ENCODE measurements at regions not wholly inside any gene's neighbourhood (a gene's known extent, or its start where the extent isn't known, plus 50 kb on each side); places are given as distances from the start of the nearest gene placed in this dataset.

DNA sequence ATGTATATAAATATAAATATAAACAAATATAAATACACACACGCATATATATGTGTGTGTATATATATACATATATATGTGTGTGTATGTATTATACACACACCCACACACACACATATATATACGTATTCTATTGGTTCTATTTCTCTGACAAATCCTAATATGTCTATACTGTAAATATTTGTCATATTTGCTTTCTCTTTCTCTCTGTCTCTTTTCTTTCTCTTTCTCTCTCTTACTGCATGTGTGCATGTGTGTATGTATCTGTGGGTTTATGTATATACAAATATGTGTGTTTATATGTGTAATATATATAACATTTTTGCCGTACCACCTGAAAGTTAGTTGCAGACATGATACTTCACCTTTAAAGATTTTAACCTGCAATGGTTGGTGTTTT, 174.2 kb upstream of the PLEKHG7 start:
- no peak for DNase-seq

- no peak for DNase-seq
Measured at GRCh38 chr12:92528097-92528496, 174.7 kb upstream of the PLEKHG7 start.

GRCh38 chr12:92524489-92524888, 178.3 kb upstream of the PLEKHG7 start:
- no peak for DNase-seq

GRCh38 chr12:92520511-92520910, 182.3 kb upstream of the PLEKHG7 start:
- no peak for DNase-seq

DNA sequence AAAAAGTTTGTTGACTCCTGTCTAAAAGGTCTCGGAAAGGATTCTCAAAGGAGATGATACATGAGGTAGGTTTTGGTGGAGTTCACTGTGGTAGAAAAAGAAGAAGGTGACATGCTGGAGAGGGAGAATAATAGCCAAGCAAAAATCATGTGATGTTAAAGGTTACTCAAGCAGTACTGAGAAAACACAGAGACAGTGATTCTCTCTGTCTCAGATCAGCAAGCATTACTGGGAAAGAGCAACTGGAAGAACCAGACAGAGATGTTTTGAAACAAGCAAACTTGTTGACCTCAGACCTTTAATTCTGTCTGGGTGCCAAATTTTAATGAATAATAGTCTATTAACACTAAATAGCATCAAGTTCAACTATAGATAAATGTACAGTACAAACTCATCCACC, 183.5 kb upstream of the PLEKHG7 start:
- no peak for DNase-seq

DNA sequence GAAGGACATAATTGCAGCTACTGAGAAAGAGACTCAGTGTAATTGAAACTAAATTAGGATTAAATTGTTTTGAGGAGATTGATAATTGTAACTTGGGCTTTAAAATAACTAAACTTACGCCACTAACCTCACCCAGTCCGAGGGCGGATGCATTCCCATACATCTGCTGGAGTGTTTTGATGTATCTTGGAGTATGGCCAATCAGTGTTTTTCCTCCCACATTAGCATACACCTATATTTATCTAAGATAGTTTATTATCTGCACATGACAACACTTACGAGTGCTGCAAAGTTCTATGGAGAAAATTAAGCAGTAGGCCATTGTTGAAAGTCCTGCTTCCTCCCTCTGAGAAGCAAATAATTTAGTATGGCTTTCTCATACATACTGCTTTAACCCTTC, 184.7 kb upstream of the PLEKHG7 start:
- DNase-seq: no peak

- peak in 1 of 2 experiments; percentile 43 for DNase-seq
Measured at GRCh38 chr12:92516277-92516600, 186.6 kb upstream of the PLEKHG7 start.

- DNase-seq: no peak
Measured at GRCh38 chr12:92513231-92513730, 189.5 kb upstream of the PLEKHG7 start.

GRCh38 chr12:92511786-92512185, 191.0 kb upstream of the PLEKHG7 start:
- no peak for DNase-seq

- DNase-seq: no peak
Measured at GRCh38 chr12:92509156-92509738, 193.5 kb upstream of the PLEKHG7 start.

- no peak for DNase-seq
Measured at GRCh38 chr12:92506891-92507290, 195.9 kb upstream of the PLEKHG7 start.

DNA sequence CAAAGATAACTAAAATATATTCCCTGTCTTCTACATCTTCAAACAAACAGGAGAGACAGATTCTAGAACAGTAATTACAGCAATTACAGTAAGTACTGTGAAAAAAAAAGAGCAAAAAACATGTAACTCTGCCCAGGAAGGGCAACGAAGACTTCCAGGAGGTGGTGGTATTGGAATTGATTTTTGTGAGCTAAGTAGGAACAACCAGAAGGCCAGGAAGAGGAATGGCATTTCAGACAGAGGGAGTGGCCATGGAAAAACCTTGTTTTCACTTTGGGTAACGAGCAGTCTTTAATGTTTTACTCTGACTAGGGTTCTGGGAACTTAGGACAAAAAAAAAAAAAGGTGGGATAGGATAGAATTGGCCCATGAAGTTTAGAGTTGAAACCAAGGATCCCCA, 196.3 kb upstream of the PLEKHG7 start:
- no peak for DNase-seq

- DNase-seq: peak; percentile 60 to 77
Measured at GRCh38 chr12:92505254-92506231, 197.2 kb upstream of the PLEKHG7 start.

- DNase-seq: no peak
Measured at GRCh38 chr12:92504594-92504981, 198.2 kb upstream of the PLEKHG7 start.

DNA sequence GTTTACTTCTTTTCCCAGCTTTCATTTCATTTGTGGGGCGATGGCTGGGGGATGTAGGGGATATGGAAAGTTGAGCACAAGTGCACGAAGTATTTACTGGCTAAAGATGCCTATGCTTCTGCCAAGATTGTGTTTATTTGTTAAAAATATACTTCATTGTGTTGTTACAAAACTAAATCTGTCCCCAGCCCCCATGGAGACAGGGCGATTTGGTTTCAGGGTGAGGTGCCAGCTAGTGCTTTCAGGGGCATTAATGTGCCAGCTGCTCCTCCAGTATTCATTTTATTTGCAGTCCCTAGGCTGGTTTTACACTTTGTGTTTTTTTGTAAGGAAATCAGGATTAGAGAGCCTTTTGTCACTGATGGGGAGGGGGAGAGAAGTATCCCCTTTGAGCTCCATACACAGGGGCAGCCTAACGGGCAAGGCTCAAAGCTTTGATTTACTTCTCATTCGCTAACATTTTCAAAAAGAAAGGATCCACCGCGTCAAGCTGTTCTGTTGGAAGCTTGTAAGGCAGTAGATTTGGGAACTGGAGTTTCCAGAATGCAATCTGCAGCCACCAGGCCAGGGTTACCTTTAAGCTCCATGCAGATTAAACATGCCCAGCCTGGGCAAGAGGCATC, 198.7 kb upstream of the PLEKHG7 start:
- no peak for DNase-seq

- no peak for DNase-seq
Measured at GRCh38 chr12:92503029-92503931, 199.5 kb upstream of the PLEKHG7 start.

- no peak for DNase-seq
Measured at GRCh38 chr12:92502417-92503028, 200.3 kb upstream of the PLEKHG7 start.

GRCh38 chr12:92496790-92497189, 206.0 kb upstream of the PLEKHG7 start:
- no peak for DNase-seq

- no peak for DNase-seq
Measured at GRCh38 chr12:92495108-92495507, 207.7 kb upstream of the PLEKHG7 start.

DNA sequence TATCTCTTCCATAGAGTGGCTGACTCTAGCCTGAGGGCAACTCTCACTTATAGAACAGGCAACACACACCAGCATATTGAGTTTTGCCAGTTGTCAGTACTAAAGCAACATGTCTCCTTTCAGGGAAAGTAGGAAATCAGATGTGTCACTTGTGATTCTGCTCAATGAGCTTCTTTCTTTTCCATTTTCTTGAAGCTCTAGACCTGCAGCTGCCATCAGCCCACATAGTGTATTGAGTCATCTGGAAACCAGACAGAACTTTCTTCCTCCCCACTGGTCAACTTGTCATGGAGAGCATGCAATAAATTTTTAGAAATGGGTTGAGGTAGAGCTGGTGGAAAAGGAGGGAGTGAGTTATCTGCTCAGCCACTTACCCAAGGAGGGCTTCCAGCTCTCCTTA, 209.0 kb upstream of the PLEKHG7 start:
- no peak for DNase-seq

DNA sequence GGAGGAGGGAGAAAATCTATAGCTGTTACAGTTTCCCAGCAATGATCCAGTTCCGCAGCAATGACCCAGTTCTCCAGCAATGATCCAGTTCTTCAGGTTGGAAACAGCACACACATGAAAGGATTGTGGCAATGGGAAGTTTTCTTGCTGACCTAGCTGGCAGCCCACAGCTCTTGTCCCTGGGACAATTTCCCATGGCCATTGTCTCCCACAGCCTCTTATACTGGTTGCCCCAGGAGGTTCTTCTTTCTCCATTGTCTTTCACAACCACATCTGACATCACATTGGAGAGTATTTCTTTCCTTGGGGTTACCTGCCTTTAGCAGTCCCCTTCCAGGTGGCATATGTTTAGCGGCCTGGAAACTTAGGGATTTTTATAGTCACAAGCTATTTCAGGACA, 209.8 kb upstream of the PLEKHG7 start:
- DNase-seq: no peak

DNA sequence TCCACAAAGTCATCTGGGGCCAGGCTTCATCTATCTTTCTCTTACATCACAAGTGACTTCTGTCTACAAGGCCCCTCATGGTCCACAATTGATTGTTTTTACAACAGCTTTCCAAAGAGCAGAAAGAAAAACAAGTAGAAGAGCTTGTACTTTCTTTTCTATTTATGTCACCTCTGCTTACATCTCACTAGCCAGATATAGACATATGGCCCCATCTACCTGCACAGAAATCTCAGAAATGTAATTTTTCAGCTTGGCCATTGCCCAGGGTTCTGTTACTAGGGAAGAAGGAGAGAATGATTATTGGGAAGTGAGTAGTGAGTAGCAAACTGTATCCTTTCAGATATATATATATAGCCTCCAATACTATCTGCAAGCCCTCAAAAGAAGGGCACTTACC, 210.5 kb upstream of the PLEKHG7 start:
- no peak for DNase-seq

Data from stimulated activated CD4-positive, alpha-beta T cell treated with anti-CD3 and anti-CD28 coated beads, Interleukin-4, amount 100 ng/mL, for 4 hours (primary cell).